GM23338 (cell line): ENCODE measurements at regions not wholly inside any gene's neighbourhood (a gene's known extent, or its start where the extent isn't known, plus 50 kb on each side); places are given as distances from the start of the nearest gene placed in this dataset.

Source experiments
- ATAC-seq: fragments of 200-7000 bp; cut with Tn5 transposase; 3 replicates; pipeline ENCODE4 v1.9.1; 2020
- DNase-seq: peaks from one replicate; pipeline ENCODE4 v3.0.0-alpha.2; 2015; ENCODE audit warnings: low spot score
- H2AFZ ChIP-seq: fragments of 200-600 bp; sonication (generic); 2 replicates; pipeline ENCODE4 v1.8.0; 2016; ENCODE audit warnings: antibody characterized with exemption, mild to moderate bottlenecking, moderate library complexity
- H3F3A ChIP-seq: fragments of 200-600 bp; sonication (generic); replicated peaks from 2 replicates; pipeline ENCODE4 v1.8.0; 2017; ENCODE audit warnings: antibody characterized with exemption, mixed run types, low read depth
- H3K27ac ChIP-seq: fragments of 200-600 bp; sonication (generic); 2 replicates; pipeline ENCODE4 v1.6.1; 2016; ENCODE audit warnings: low read depth
- H3K27me3 ChIP-seq: fragments of 200-600 bp; sonication (generic); 2 replicates; pipeline ENCODE4 v1.8.0; 2016; ENCODE audit warnings: mild to moderate bottlenecking, mixed run types, moderate library complexity; ENCODE audit not compliant: insufficient read depth
- H3K36me3 ChIP-seq: fragments of 200-600 bp; sonication (generic); 2 replicates; pipeline ENCODE4 v1.8.0; 2016; ENCODE audit warnings: mild to moderate bottlenecking; ENCODE audit not compliant: insufficient read depth
- H3K4me1 ChIP-seq: fragments of 200-600 bp; sonication (generic); 2 replicates; pipeline ENCODE4 v1.8.0; 2016; ENCODE audit warnings: mild to moderate bottlenecking, moderate library complexity; ENCODE audit not compliant: insufficient read depth
- H3K4me2 ChIP-seq: fragments of 200-600 bp; sonication (generic); 2 replicates; pipeline ENCODE4 v1.7.1; 2017; ENCODE audit warnings: mixed run types
- H3K4me3 ChIP-seq: fragments of 200-600 bp; sonication (generic); 2 replicates; pipeline ENCODE4 v1.6.1; 2016; ENCODE audit warnings: mixed run types
- H3K79me2 ChIP-seq: fragments of 200-600 bp; sonication (generic); replicated peaks from 2 replicates; pipeline ENCODE4 v1.8.0; 2017; ENCODE audit warnings: mild to moderate bottlenecking; ENCODE audit not compliant: insufficient read depth
- H3K9me2 ChIP-seq: fragments of 200-600 bp; sonication (generic); 2 replicates; pipeline ENCODE4 v1.8.0; 2017; ENCODE audit not compliant: insufficient read depth
- H4K20me1 ChIP-seq: fragments of 200-600 bp; sonication (generic); replicated peaks from 2 replicates; pipeline ENCODE4 v1.8.0; 2017; ENCODE audit warnings: mild to moderate bottlenecking; ENCODE audit not compliant: insufficient read depth
- H3K27ac Mint-ChIP-seq: 2 replicates; pipeline ENCODE4 v1.8.0; 2020; ENCODE audit warnings: inconsistent platforms, mild to moderate bottlenecking, moderate library complexity, mixed read lengths
- H3K27me3 Mint-ChIP-seq: 3 replicates; pipeline ENCODE4 v1.8.0; 2022; ENCODE audit warnings: low read depth, mild to moderate bottlenecking, moderate library complexity, mixed read lengths, inconsistent platforms; ENCODE audit not compliant: insufficient read depth, poor library complexity
- H3K36me3 Mint-ChIP-seq: 3 replicates; pipeline ENCODE4 v1.8.0; 2021; ENCODE audit warnings: low read depth, mild to moderate bottlenecking, inconsistent platforms, moderate library complexity, mixed read lengths
- H3K4me1 Mint-ChIP-seq: 3 replicates; pipeline ENCODE4 v1.8.0; 2020; ENCODE audit warnings: mild to moderate bottlenecking, inconsistent platforms, mixed read lengths
- H3K4me3 Mint-ChIP-seq: 3 replicates; pipeline ENCODE4 v1.8.0; 2021; ENCODE audit warnings: moderate library complexity, mild to moderate bottlenecking, inconsistent platforms, mixed read lengths
- H3K9me3 Mint-ChIP-seq: 3 replicates; pipeline ENCODE4 v1.8.0; 2020; ENCODE audit warnings: moderate library complexity, mild to moderate bottlenecking, inconsistent platforms, mixed read lengths
- CREB1 ChIP-seq: fragments of 250-450 bp; sonication (Bioruptor Pico); IDR thresholded peaks from 2 replicates; pipeline ENCODE4 v1.5.0; 2020; ENCODE audit warnings: low read depth, mild to moderate bottlenecking, moderate library complexity
- CTCF ChIP-seq, 2 experiments: fragments of 200-600 bp in 1 of 2; sonication (generic) in 1 of 2; conservative IDR thresholded peaks; 2 replicates each; pipeline versions ENCODE4 v1.5.1 to v1.6.1; 2016 to 2017; ENCODE audit warnings: antibody characterized with exemption in 2 of 2, low read depth in 2 of 2, mild to moderate bottlenecking in 2 of 2, moderate library complexity in 1 of 2
- EZH2phosphoT487 ChIP-seq: fragments of 200-600 bp; sonication (generic); IDR thresholded peaks from one replicate; pipeline ENCODE4 v1.8.1; 2018; ENCODE audit warnings: antibody characterized with exemption; ENCODE audit not compliant: unreplicated experiment
- JUNB ChIP-seq: IDR thresholded peaks from one replicate; pipeline ENCODE4 v1.6.1; 2016; ENCODE audit warnings: antibody characterized with exemption; ENCODE audit not compliant: unreplicated experiment
- NANOG ChIP-seq: IDR thresholded peaks from 2 replicates; pipeline ENCODE4 v1.6.1; 2016; ENCODE audit warnings: antibody characterized with exemption, borderline replicate concordance
- POLR2AphosphoS5 ChIP-seq: IDR thresholded peaks from 2 replicates; pipeline ENCODE4 v1.6.1; 2016; ENCODE audit warnings: antibody characterized with exemption, low read depth
- REST ChIP-seq: IDR thresholded peaks from one replicate; pipeline ENCODE4 v1.6.1; 2018; ENCODE audit warnings: antibody characterized with exemption; ENCODE audit not compliant: unreplicated experiment
- STAT1 ChIP-seq: IDR thresholded peaks from one replicate; pipeline ENCODE4 v1.6.1; 2016; ENCODE audit warnings: antibody characterized with exemption; ENCODE audit not compliant: unreplicated experiment
- ZNF331 ChIP-seq: fragments of 250-450 bp; sonication (Bioruptor Pico); IDR thresholded peaks from 2 replicates; pipeline ENCODE4 v1.5.0; 2020; ENCODE audit warnings: low read depth, mild to moderate bottlenecking, moderate library complexity
- ZNF462 ChIP-seq: fragments of 250-450 bp; sonication (Bioruptor Pico); IDR thresholded peaks from 2 replicates; pipeline ENCODE4 v1.5.0; 2020; ENCODE audit warnings: mild to moderate bottlenecking, moderate library complexity

GRCh38 chr7:121456015-121456414 is 59.9 kb upstream of the FAM3C start (continued):
- TF ChIP-seq ZNF462 (no peak), CREB1 (no peak), CTCF (conservative IDR thresholded peaks at IDR 0.05; ENCODE audit: low read depth in 2 of 2) (no peak), NANOG (no peak), EZH2phosphoT487 (no peak), ZNF331 (CRISPR knock-in tag) (no peak), STAT1 (no peak)

GRCh38 chr7:121452389-121452788 is 56.3 kb upstream of the FAM3C start:
- ATAC-seq (no peak), DNase-seq (no peak)
- Histone ChIP-seq H3K27me3 (no peaks in the 10 kb centered on the region), H4K20me1 (no peaks in the 10 kb centered on the region), H3K4me3 (no peak overlapping the region), H3K36me3 (no peaks in the 10 kb centered on the region), H3K9me2 (peaks cover 12% of the 10 kb centered on the region; the same call in 1 of the 2 replicates), H2AFZ (no peak overlapping the region), H3K4me2 (no peak overlapping the region), H3K4me1 (0 out of 2 replicates have a peak, but pooled peaks cover 7% of the 10 kb centered on the region), H3K27ac (no peak overlapping the region), H3K79me2 (no peaks in the 10 kb centered on the region), H3F3A (no peaks in the 10 kb centered on the region)
- H3K9me3 Mint-ChIP-seq = no peaks in the 10 kb centered on the region
- H3K36me3 Mint-ChIP-seq = no peaks in the 10 kb centered on the region
- H3K4me3 Mint-ChIP-seq = no peak overlapping the region
- H3K27me3 Mint-ChIP-seq = no peaks in the 10 kb centered on the region
- no peaks in the 10 kb centered on the region; the same call in 1 of the 3 replicates for H3K4me1 Mint-ChIP-seq
- TF ChIP-seq EZH2phosphoT487 (no peak), POLR2AphosphoS5 (no peak), REST (no peak), JUNB (no peak)
- no peak overlapping the region for H3K27ac Mint-ChIP-seq
